Activated CD4-positive, alpha-beta T cell treated with anti-CD3 and anti-CD28 coated beads, Interleukin-2, amount 50 U/mL, for 24 hours (primary cell): ENCODE measurements at regions not wholly inside any gene's neighbourhood (a gene's known extent, or its start where the extent isn't known, plus 50 kb on each side); places are given as distances from the start of the nearest gene placed in this dataset.

ENCODE experiments used
- DNase-seq, 2 donors: peaks; one replicate each; pipeline ENCODE4 v3.0.0-alpha.2; 2020; ENCODE audit warnings: low read depth in 1 of 2, low spot score in 1 of 2

DNA sequence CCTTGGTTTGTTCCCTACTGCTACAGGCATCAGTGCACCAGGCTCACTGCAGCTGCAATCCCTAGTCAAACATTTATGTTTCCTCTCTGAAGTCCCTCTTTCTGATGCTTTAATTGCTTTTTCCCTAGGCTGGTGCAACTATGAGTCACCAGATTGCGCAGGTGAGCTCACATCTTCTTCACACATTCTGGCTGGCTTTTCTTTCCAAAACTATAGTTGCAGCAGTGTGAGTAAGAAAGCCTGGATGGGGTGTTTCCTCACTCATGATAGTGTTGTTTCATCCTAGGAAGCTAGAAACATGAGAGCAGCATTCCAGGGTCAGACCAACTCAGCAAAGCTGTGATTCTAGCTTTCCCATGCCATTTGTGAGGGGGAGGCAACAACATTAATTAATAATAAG is 296.4 kb downstream of the PAX1 start:
- no peak for DNase-seq

DNA sequence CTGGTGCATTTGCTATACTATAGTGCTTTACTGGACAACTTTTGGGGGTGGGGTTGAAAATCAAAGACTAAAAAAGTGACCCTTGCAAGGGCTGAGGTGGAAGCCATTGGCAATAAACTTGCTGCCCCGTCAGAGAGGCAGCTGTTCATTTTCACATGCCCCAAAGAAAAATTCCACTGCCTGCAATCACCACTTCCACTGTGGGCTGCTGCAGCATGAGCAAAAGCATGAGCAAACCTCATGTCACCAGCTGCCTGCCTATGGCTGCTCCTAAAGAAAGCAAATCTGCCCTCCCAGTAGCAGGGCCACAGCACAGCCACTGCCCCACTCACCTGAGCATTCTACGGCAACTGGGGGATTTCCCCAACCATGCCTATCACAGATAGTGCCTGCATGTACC is 290.0 kb downstream of the PAX1 start:
- DNase-seq = no peak

DNA sequence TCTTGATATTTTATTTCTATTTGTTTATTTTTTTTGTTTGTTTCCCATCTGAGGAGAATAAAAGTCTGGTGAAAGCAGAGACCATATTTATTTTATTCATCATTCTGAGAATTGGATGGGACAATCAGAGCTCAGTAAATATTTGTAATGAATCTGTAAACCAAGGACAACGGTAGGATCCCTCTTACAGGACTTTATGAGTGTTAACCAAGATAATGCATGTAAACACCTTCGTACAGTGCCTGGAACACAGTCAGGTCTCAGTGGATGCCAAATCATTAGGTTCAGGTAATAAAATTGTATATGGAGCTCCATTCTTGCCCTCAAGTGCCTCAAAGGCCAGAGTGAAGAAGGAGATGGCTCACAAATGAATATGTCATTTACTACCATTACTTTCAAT is 288.7 kb downstream of the PAX1 start:
- no peak for DNase-seq

DNA sequence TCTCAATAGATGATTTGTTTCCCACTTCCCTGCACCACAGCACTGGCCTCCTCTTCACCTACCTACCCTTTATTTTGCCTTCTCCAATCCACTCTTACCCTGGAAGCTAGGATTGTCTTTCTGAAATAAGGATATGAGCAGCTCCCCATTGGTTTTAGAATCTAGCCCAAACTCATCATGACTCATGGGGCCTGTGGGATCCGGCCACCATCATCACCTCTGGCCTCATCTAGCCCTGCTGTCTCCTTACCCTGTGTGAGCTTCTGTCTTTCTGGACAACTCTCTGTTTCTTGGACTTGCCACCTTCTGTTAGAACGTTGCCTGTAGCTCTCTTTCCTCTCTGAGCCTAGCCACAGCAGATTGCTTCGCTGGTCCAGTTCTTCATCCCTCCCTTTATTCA is 277.1 kb downstream of the PAX1 start:
- no peak for DNase-seq

DNA sequence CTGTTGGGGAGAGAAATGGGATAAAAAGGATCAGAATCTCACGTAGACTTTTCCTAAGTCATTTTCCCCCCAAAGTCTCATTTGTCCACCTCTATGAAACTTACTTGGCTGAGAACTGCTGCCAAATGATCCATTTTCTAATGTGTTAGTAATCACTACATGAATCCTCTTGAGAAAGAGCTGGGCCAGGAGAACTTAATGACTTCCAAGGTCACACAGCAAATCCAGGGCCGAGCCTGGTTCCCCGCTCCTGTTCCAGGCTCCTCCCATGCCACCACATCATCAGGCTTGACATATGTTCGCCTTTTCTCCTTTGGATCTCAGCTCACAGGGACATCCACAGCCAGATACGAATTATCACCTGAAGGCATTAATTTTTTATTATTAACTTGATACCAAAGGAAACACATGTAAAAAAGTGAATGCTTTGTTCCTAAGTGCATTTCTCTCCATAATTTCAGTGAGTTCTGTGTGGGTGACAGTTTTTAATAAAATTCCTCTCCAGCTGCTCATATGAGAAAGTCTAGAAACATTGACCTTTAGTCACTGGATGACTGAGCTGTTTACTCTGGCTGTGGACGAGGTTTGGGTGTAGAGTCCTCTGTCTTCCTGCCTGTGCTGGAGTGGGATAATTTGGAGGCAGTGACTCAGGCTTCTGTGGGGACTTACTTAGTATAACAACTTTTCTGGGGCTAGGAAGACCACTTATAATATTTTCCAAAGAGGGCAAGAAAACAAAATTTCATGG is 276.3 kb downstream of the PAX1 start:
- DNase-seq = no peak

DNA sequence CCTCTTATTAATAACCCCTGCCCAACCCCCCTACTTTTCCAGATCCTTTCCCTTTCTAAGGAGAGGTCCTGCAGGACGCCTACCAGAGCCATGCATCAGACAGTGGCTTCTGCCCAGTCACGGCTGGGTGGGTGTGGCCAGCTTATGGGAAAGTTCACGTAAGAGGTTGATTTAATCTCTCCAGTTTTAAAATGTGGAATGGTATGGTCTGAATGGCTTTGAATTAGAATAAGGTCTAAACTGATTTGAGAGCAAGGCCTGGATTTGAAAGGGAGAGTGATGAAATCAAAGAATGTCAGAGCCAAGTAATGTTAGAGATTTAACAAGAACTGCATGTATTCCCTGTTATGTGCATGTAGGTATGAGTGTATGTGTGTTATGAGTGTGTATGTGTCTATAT is 275.7 kb downstream of the PAX1 start:
- no peak for DNase-seq

DNA sequence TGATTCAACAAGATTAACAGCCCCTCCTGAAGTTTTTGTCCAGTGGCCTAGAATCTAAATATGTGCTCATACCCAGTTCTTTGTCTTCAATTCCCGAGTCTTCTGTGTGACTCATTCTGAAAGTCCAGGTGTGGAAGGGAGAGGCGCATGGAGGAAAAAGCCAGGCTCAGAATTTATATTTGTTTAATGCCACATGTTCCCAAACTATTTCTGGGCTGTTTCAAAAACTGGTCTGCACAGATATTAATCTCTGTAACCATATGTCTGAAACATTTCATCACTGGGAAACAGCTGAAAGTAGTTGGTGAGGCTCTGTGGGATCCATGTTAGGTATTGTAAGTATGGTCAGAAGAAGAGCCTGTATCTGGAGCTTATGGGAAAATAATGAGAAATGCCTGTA is 266.0 kb downstream of the PAX1 start:
- no peak for DNase-seq

DNA sequence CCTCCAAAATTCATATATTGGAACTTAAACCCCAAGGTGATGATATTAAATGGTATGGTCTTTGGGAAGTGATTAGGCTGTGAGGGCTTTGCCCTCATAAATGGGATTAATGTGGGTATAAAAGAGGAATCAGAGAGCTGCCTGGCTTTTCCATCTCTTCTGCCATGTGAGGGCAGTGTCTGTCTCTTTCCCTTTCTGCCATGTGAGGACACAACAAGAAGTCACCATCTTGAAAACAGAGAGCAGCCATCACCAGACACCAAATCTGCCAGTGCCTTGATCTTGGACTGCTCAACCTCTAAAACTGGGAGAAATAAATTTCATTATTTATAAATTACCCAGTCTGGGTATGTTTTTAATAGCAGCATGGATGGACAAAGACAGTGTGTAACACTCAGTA is 263.0 kb downstream of the PAX1 start:
- DNase-seq = no peak

DNA sequence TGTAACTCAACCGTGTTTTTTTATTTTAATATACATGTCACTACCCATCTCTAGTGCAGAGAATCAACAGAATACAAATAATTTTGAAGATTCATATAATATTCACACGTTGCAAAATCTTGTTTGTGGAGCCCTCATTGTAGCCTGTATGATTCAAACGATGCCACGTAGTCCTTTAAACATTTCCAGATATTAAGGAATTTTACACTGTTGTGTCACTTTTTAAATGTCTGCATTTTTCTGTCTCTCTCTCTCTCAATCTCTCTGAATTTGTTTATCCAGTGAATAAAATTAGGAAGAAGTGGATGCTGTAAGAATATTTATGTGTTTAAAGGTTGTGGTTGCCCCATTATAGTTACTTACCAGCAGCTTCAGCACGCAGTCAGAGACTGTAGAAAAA is 262.0 kb downstream of the PAX1 start:
- no peak for DNase-seq

DNA sequence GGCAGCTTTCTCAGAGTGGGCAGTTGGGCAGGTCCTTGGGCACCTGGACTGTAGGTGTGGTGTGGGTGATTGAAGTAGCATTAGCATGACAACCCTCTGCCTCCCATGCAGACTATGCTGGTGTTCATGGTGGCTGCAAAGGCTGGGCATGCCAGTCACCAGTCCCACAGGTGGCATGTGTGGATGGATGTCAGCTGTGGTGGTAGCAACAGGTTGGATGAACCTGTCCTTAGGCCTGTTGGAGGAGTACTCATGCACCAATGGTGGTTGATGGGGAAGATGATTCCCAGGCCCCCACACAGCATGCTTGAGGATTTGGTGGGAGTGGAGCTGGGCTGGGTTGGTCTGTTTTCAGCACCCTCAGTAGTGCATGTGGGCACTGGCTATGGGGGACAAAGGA is 251.1 kb downstream of the PAX1 start:
- no peak for DNase-seq

DNA sequence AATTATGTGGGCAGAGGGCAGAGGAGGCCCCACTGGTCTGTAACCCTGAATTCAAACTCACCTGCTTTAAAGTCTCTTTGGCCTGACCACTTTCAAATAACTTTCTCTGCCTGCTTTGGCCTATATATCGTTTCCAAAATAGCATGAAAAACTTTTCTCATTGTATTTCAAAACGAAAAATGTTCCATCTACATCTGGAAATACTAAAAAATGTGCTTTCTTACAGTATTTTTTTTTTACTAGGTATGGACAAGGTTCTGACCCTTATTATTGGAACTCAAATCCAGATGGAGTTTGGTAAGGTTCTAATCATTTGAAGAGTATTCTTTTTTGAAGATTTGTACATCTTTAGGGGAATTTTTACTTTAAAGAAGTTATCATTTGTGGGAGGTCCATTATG is 241.9 kb downstream of the PAX1 start:
- DNase-seq = no peak

DNA sequence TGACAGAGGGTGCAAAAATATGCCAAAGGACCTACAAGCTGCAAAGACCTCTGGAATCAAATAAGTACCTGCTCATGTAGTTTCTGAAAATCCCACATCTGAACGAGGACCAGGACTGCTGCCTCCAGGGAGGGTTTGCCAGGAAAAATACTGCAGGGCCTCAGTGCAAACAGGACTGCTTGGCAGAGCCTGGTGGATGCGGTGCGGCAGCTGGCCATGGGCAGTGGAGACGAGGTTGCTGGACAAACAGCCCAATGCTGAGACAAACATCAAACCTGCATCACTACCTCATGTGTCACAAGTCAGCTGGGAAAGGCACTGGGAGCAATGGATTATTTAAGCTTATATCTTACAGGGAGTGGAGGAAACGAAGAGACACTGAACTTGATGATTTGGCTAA is 238.8 kb downstream of the PAX1 start:
- DNase-seq = no peak

DNA sequence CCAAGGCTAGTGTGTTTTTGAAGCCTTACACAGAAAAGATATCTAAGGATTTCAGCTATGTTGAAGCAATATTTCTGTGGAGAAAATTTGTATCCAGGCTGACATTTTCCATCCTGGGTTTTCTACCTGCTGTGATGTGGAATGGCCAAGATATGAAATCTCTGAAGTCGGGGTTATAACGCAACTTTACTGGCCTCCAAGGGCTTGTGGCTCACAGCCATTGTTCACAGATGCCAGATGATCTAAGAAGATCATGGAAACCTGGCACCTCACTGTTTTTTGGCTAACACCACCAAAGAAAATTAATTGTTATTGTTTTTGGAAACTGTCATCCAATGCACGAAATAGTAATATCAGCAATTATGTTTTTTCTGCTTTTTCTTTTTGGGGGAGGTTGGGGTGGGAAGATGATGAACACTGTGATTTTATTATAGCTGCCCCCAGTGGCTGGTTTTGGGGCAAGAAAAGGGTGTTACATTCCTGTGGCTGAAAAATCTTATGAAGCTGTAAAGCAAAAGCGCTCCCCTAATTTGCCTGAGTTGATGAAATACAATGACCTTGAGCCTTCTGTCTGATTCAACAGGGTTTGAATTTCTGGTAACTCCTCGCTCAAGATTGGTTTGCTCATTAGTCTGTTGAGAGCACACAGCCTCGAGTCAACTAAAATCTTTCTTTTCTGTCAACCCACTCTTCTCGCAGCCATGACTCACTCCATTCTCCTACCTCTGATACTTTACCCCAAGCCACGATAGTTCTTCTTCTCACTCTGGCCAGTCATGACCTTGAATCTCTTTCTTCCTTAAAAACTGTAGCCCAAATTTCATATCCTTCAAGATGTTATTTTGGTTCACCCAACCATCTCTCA is 236.7 kb downstream of the PAX1 start:
- no peak for DNase-seq

DNA sequence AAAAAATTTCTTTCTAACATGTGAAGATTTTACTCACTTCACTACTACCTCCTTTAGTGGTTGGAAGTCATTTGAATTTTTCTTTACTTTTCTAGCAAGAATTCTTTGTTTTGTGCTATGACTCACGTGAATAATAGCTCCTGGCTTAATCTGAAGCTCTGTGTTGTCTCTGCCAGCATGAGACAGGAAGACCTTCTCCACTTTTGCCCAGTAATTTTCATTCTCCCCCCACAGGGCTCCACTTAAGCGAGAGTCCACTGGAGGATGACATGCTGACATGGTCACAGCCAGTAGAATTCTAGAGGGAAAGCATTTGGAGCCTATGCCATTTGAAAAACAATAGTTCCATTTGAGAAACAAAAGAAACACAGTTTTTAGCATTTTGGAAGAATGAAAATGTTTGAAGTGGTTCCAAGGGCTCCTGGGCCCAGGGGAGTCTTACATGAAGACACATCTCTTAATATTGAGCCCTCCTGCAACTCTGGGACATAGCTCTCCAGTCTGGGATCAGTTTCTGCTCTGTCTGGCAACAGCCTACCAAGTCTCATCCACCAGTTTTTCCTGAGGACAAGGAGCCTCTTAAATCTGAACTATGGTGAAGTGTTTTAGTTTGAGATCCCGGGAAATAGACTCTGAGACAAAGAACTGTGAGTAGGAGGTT is 231.4 kb downstream of the PAX1 start:
- DNase-seq = no peak

DNA sequence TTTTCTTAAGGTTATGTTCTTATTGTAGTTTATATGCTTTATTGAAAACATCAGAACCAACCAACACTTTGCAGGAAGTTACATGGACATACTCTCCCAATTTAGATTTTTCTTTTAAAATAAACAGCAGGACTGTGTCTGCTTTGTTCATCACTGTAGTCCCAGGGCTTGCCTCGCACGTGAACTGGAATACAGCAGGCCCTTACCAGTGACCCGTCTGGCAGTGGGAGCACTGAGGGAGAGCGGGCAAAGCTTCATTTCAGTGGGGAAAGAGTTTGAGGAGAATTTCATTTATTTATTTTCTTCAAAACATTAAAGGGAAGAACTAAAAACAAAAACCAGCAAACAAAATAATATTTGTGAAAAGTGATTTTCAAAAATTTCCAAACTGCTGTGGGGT is 230.8 kb downstream of the PAX1 start:
- no peak for DNase-seq

DNA sequence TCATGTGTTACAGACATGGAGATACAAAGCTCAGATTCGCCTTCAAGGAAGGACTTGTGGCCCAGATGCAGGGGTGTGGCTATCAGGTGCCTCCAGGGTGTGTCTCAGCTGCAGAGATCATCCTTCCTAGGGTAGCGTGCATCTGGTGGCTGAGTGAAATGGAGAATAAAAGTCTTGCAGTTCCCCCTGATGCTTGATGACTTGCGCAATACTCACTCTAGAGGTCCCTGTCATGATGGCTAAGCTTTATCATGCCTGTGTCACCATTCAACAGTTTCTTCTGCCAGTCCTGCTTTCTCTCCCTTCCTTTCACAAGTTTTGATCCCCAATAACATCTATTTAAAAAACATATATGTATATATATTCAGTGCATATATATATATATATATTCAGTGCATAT is 228.1 kb downstream of the PAX1 start:
- DNase-seq = no peak

DNA sequence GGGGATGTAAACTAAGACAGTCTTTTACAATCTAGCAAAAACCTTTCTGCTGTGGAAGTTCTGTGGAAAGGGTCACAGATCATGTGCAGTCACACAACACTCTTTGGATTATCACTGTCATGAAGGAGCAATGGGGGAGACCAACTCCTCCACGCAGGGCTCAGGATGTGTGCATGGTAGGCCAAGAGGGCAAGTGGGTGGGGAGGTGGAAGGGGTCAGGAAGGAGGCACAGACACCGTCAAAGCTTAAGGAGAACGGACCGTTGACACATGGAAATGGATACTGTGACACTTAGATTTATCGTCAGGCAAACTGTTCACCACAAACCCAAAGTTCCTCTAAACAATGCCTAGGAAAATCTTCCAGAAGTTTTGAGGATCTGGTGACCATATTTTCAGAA is 215.8 kb downstream of the PAX1 start:
- no peak for DNase-seq

DNA sequence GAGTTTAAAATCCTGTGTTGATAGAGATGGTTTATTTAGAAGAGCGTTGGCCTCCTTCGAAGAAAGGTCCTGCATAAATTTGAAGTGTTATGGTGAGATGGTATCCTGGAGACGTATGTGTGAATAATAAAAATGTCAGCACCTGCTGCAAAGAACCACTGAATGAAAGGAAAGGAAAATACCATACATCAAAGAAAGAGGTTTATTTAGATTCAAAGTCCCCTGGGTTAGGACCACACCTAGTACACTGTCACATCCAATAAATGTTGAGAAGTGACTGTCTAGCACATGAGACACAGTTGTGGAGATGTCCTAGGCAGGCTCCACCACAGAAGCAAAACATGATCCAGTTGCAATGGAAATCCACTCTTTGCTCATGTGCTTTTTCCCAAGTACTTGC is 214.7 kb downstream of the PAX1 start:
- DNase-seq = no peak

DNA sequence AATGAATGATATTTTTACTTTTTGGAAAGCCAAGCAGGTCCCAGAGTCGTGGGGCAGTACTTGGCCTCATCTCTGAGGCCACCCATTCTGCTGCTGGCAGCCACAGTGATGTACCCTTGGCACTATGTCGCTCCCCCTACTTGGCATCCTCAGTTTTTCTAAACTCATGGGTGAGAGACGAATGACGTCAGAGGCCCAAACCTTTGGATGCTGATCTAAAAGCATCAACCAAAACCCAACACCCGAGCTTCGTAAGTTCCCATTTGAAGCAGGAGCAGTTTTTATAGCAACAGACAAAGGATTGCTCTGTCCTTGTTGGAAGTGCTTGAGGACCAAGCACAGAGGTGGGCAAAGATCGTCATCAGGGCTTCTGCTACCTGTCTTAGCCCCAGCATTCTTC is 212.9 kb downstream of the PAX1 start:
- DNase-seq = no peak

DNA sequence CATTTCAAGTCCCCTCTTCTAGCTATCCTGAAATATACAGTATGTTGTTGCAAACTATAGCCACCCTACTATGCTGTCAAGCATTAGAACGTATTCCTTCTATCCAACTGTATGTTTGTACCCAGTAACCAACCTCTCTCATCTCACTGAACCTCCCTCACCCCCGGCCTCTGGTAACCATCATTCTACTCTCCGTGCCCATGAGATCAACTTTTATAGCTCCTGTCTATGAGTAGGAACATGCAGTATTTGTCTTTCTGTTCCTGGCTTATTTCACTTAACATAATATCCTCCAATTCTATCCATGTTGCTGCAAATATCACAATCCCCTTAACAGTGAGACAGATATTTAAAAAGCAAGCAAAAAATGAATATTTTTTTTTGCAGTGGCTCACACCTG is 196.9 kb downstream of the PAX1 start:
- no peak for DNase-seq

DNA sequence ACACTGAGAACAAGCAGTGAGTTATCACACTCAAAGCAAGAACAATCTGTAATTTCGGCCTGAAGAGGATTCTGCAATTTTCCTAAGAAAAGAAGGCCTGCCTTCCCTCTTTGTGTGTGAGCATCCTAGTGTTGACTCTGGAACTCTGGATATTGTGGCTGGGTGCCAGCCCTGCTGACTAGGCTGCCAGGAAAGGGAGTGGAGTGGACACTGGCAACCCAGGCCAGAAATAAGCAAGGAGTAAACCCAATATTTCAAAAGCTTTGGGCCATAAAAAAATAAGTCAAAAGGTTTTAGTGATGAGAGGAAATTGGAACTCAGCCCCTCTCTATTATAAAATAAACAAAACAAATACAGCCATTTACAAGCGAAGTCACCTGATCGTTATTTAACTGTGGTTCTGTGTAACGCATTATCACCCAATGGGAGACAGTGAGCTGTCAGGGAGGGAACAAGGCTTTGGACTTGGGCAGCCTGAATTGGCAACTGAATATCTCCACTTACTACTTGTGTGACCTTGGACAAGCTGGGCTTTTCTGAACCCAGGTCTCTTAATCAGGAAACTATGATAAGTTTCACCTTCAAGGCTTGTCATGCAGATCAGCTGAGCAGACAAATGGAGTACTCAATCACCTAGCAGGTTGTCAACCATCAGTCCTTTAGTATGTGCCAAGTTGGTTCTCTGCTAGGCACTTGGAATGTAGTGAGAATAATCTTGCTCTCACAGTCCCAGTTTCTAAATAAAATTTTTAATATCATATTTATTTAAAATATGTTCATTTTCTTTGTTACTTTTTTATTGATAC is 196.2 kb downstream of the PAX1 start:
- DNase-seq = no peak
